ENCODE measurements at regions not wholly inside any gene's neighbourhood (a gene's known extent, or its start where the extent isn't known, plus 50 kb on each side); places are given as distances from the start of the nearest gene placed in this dataset.

GRCh38 chr5:5616247-5616895, 193.9 kb downstream of the ICE1 start:
- H3K4me3 ChIP-seq (ENCODE audit: low read depth, low read length), result no peak overlapping the region
- no peak for DNase-seq (ENCODE audit: low read depth)
- TF ChIP-seq CTCF (IDR thresholded peaks at IDR 0.05; ENCODE audit: low read depth, low read length) (no peak), POLR2A (IDR thresholded peaks at IDR 0.05; ENCODE audit: extremely low read depth, insufficient read length) (no peak), MAX (IDR thresholded peaks at IDR 0.05; ENCODE audit: low read depth, low read length) (no peak), MYC (IDR thresholded peaks at IDR 0.05; ENCODE audit: low read depth, low read length) (no peak)

DNA sequence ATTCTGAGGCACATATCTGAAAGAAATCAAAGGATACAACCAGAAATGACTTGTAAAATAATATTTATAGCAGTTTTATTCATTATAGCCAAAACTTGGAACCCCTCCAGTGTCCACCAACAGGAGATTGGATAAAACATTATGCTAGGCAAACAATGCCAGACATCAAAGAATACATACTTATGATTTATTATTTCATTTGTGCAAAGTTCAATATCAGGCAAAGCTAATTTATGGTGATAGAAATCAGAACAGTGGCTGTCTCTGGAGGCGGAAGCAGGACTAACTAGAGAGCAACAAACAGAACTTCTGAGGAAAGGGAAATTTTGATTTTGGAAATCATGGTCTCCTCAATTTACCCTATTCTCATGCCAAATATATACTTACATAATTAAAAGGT, 193.1 kb downstream of the ICE1 start:
- TF ChIP-seq MAX (IDR thresholded peaks at IDR 0.05; ENCODE audit: low read depth, low read length) (no peak), CTCF (IDR thresholded peaks at IDR 0.05; ENCODE audit: low read depth, low read length) (no peak), POLR2A (IDR thresholded peaks at IDR 0.05; ENCODE audit: extremely low read depth, insufficient read length) (no peak), MYC (IDR thresholded peaks at IDR 0.05; ENCODE audit: low read depth, low read length) (no peak)
- no peak for DNase-seq (ENCODE audit: low read depth)
- H3K4me3 ChIP-seq (ENCODE audit: low read depth, low read length), result no peak overlapping the region

DNA sequence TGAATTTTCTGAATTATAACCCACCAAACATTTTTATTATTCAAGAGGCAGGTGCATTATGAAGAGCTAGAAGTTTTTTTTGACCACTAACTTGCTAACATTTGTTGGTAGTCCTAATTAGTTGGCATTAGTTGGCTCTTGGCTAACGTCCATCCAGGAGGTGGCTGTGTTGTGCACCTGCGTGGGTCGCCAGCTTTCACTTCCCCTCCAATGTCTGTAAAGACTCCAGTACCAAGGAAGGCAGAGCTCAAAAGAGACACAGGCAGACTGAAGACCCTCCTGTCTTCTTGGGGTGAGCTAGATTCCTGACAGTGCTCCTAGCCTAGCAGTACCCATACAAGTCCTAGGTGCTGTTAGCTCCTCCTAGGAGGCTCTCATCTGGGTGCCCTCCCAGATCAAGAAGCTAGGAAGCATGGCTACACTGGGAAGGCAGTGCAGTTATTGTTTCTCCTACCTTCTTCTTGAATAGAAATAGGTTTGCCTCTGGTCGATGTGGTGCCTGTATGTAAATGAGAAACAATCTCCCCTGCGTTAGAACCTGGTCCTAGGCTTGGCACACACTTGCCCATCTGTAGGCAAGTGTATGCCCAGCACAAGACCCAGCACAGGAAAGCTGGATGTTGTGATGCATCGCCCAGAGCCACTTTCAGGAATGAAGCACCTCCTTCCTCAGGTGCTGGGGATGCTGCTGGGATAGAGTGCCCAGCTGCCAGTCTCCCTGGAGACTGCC, 190.9 kb downstream of the ICE1 start:
- DNase-seq (ENCODE audit: low read depth), result no peak
- no peak for TF ChIP-seq POLR2A (IDR thresholded peaks at IDR 0.05; ENCODE audit: extremely low read depth, insufficient read length)
- no peak for TF ChIP-seq CTCF (IDR thresholded peaks at IDR 0.05; ENCODE audit: low read depth, low read length)
- no peak for TF ChIP-seq MYC (IDR thresholded peaks at IDR 0.05; ENCODE audit: low read depth, low read length)
- TF ChIP-seq MAX (IDR thresholded peaks at IDR 0.05; ENCODE audit: low read depth, low read length), result no peak
- H3K4me3 ChIP-seq (ENCODE audit: low read depth, low read length), result no peak overlapping the region

GRCh38 chr5:5612096-5612495, 189.6 kb downstream of the ICE1 start:
- H3K4me3 ChIP-seq (ENCODE audit: low read depth, low read length), result no peak overlapping the region
- TF ChIP-seq MAX (IDR thresholded peaks at IDR 0.05; ENCODE audit: low read depth, low read length) (no peak), MYC (IDR thresholded peaks at IDR 0.05; ENCODE audit: low read depth, low read length) (no peak), POLR2A (IDR thresholded peaks at IDR 0.05; ENCODE audit: extremely low read depth, insufficient read length) (no peak), CTCF (IDR thresholded peaks at IDR 0.05; ENCODE audit: low read depth, low read length) (no peak)
- DNase-seq (ENCODE audit: low read depth), result no peak

DNA sequence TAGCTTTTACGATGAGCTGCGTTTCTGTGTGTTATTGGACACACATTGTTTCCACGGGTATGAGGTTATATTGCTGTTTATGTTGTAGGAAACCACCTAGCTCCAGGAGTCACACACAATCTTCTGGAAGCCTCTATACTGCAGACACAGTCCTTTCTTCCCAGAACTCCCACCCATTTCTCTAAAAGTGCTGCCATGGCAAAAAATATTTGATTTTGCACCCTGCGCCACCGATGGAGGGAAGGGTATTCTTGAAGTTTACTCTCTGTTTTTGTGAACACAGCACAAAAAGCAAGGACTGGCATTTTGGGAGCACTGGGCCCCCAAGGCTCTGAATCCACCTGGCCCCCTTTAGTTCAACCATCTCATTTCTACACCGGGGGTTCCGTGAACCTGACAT, 187.5 kb downstream of the ICE1 start:
- no peak for TF ChIP-seq MAX (IDR thresholded peaks at IDR 0.05; ENCODE audit: low read depth, low read length)
- no peak for TF ChIP-seq CTCF (IDR thresholded peaks at IDR 0.05; ENCODE audit: low read depth, low read length)
- TF ChIP-seq POLR2A (IDR thresholded peaks at IDR 0.05; ENCODE audit: extremely low read depth, insufficient read length), result no peak
- TF ChIP-seq MYC (IDR thresholded peaks at IDR 0.05; ENCODE audit: low read depth, low read length), result no peak
- no peak overlapping the region for H3K4me3 ChIP-seq (ENCODE audit: low read depth, low read length)
- DNase-seq (ENCODE audit: low read depth), result no peak

Measured in NB4 (cell line).